Liver (tissue), 8 donors: ENCODE measurements at regions not wholly inside any gene's neighbourhood (a gene's known extent, or its start where the extent isn't known, plus 50 kb on each side); places are given as distances from the start of the nearest gene placed in this dataset.

Experiments
- DNase-seq: peaks from one replicate; pipeline ENCODE4 v3.0.0-alpha.2; 2017; ENCODE audit warnings: low spot score
- H3K27ac ChIP-seq, 2 donors: one replicate each; pipeline ENCODE4 v1.7.0; 2013; ENCODE audit warnings: inconsistent platforms in 2 of 2, low read length in 2 of 2, control low read depth in 1 of 2, low read depth in 1 of 2, mild to moderate bottlenecking in 1 of 2
- H3K27me3 ChIP-seq, 4 donors: one replicate each; pipeline versions ENCODE4 v1.6.1 to v1.7.0; 2013; ENCODE audit warnings: low read length in 3 of 4, inconsistent platforms in 1 of 4, mild to moderate bottlenecking in 1 of 4, moderate library complexity in 1 of 4; ENCODE audit not compliant: control insufficient read depth in 4 of 4, insufficient read depth in 4 of 4
- H3K36me3 ChIP-seq, 4 donors: one replicate each; pipeline versions ENCODE4 v1.6.1 to v1.7.0; 2013; ENCODE audit warnings: low read length in 3 of 4, mild to moderate bottlenecking in 3 of 4, low read depth in 1 of 4, moderate library complexity in 1 of 4; ENCODE audit not compliant: control insufficient read depth in 4 of 4, insufficient read depth in 3 of 4
- H3K4me1 ChIP-seq, 4 donors: one replicate each; pipeline versions ENCODE4 v1.6.1 to v1.7.0; 2013; ENCODE audit warnings: low read length in 3 of 4, mild to moderate bottlenecking in 3 of 4, moderate library complexity in 1 of 4; ENCODE audit not compliant: control insufficient read depth in 4 of 4, insufficient read depth in 4 of 4
- H3K4me3 ChIP-seq, 3 donors: one replicate each; pipeline versions ENCODE4 v1.6.1 to v1.7.0; 2013; ENCODE audit warnings: low read length in 3 of 3, control low read depth in 1 of 3, low read depth in 1 of 3, mild to moderate bottlenecking in 1 of 3
- H3K9ac ChIP-seq, 2 donors: one replicate each; pipeline ENCODE4 v1.7.0; 2013; ENCODE audit warnings: low read length in 2 of 2, mild to moderate bottlenecking in 2 of 2, moderate library complexity in 2 of 2, control low read depth in 1 of 2, low read depth in 1 of 2
- H3K9me3 ChIP-seq, 4 donors: one replicate each; pipeline versions ENCODE4 v1.6.1 to v1.7.0; 2013; ENCODE audit warnings: low read length in 3 of 4; ENCODE audit not compliant: control insufficient read depth in 4 of 4
- FOXA1 ChIP-seq: IDR thresholded peaks from 2 replicates; pipeline ENCODE4 v1.6.1; 2016; ENCODE audit warnings: antibody characterized with exemption
- JUND ChIP-seq, 2 donors: IDR thresholded peaks; 2 replicates each; pipeline ENCODE4 v1.6.1; 2016; ENCODE audit warnings: antibody characterized with exemption in 2 of 2
- NR2F2 ChIP-seq: IDR thresholded peaks from 2 replicates; pipeline ENCODE4 v1.6.1; 2016; ENCODE audit warnings: antibody characterized with exemption
- RAD21 ChIP-seq, 2 donors: IDR thresholded peaks; 2 replicates each; pipeline ENCODE4 v1.6.1; 2016; ENCODE audit warnings: antibody characterized with exemption in 2 of 2, mild to moderate bottlenecking in 2 of 2
- RXRA ChIP-seq, 2 donors: IDR thresholded peaks; 2 replicates each; pipeline ENCODE4 v1.6.1; 2017 to 2018; ENCODE audit warnings: antibody characterized with exemption in 2 of 2, mild to moderate bottlenecking in 1 of 2
- SP1 ChIP-seq: IDR thresholded peaks from 2 replicates; pipeline ENCODE4 v1.6.1; 2018; ENCODE audit warnings: antibody characterized with exemption, mild to moderate bottlenecking
- TAF1 ChIP-seq: conservative IDR thresholded peaks from 2 replicates; pipeline ENCODE4 v1.6.1; 2016; ENCODE audit warnings: antibody characterized with exemption, mild to moderate bottlenecking
- YY1 ChIP-seq: IDR thresholded peaks from 2 replicates; pipeline ENCODE4 v1.6.1; 2016; ENCODE audit warnings: antibody characterized with exemption, mild to moderate bottlenecking
- WGBS: extraction: QIAGEN DNeasy Blood & Tissue Kit; methylation state at CpG from one replicate; pipeline ENCODE4 v1.1.7; 2013; 5-methylcytosine and 5-hydroxymethylcytosine counted together
- TF ChIP-seq, protein P1 (sequence below): IDR thresholded peaks from 2 replicates; pipeline ENCODE4 v1.6.1; 2016; ENCODE audit warnings: antibody characterized with exemption
- TF ChIP-seq, protein P2 (sequence below): fragments of 150-350 bp; IDR thresholded peaks from 2 replicates; pipeline ENCODE4 v1.5.1; 2017; ENCODE audit warnings: improper control_type of control experiment, low read depth, low read length; ENCODE audit not compliant: missing input control
- TF ChIP-seq, protein P3 (sequence below): IDR thresholded peaks from 2 replicates; pipeline ENCODE4 v1.6.1; 2016; ENCODE audit warnings: antibody characterized with exemption
- TF ChIP-seq, protein P4 (sequence below): IDR thresholded peaks from 2 replicates; pipeline ENCODE4 v1.6.1; 2016; ENCODE audit warnings: antibody characterized with exemption
- TF ChIP-seq, protein P5 (sequence below): IDR thresholded peaks from 2 replicates; pipeline ENCODE4 v1.6.1; 2016; ENCODE audit warnings: antibody characterized with exemption, mild to moderate bottlenecking
- donor health status: healthy.
- donor health status: healthy.
- donor health status: healthy.
- donor health status: healthy.
- donor health status: healthy.

DNA sequence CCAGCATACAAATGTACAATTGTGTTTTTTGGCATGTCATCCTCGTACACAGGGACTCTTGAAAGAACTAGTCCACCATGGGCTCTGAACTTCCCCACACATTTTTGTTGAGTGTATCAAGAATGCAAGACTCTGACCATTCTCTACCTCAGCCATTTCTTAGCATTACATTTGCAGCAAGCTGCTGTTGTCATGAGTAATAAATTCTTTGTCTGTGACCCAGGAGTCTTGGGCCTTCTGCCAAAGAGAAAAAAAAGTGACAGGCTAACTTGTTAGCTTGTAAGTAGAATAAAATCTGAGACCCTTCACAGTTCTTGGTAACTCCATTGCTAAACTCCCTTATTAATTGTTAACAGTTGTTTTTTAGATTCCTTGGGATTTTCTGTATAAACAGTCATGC lies 542.3 kb upstream of the MBL2 start:
- Histone ChIP-seq H3K9ac (no peak overlapping the region), H3K9me3 (no peaks in the 10 kb centered on the region), H3K4me1 (no peaks in the 10 kb centered on the region), H3K4me3 (no peak overlapping the region), H3K36me3 (no peaks in the 10 kb centered on the region), H3K27ac (no peak overlapping the region), H3K27me3 (no peaks in the 10 kb centered on the region)
- TF ChIP-seq JUND (IDR thresholded peaks at IDR 0.05) (no peak), RAD21 (IDR thresholded peaks at IDR 0.05) (no peak), FOXA1 (no peak), TAF1 (no peak), NR2F2 (no peak), YY1 (no peak), RXRA (IDR thresholded peaks at IDR 0.05) (no peak), SP1 (no peak)
- TF ChIP-seq, protein P1, sequence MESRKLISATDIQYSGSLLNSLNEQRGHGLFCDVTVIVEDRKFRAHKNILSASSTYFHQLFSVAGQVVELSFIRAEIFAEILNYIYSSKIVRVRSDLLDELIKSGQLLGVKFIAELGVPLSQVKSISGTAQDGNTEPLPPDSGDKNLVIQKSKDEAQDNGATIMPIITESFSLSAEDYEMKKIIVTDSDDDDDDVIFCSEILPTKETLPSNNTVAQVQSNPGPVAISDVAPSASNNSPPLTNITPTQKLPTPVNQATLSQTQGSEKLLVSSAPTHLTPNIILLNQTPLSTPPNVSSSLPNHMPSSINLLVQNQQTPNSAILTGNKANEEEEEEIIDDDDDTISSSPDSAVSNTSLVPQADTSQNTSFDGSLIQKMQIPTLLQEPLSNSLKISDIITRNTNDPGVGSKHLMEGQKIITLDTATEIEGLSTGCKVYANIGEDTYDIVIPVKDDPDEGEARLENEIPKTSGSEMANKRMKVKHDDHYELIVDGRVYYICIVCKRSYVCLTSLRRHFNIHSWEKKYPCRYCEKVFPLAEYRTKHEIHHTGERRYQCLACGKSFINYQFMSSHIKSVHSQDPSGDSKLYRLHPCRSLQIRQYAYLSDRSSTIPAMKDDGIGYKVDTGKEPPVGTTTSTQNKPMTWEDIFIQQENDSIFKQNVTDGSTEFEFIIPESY, result no peak
- TF ChIP-seq, protein P2, sequence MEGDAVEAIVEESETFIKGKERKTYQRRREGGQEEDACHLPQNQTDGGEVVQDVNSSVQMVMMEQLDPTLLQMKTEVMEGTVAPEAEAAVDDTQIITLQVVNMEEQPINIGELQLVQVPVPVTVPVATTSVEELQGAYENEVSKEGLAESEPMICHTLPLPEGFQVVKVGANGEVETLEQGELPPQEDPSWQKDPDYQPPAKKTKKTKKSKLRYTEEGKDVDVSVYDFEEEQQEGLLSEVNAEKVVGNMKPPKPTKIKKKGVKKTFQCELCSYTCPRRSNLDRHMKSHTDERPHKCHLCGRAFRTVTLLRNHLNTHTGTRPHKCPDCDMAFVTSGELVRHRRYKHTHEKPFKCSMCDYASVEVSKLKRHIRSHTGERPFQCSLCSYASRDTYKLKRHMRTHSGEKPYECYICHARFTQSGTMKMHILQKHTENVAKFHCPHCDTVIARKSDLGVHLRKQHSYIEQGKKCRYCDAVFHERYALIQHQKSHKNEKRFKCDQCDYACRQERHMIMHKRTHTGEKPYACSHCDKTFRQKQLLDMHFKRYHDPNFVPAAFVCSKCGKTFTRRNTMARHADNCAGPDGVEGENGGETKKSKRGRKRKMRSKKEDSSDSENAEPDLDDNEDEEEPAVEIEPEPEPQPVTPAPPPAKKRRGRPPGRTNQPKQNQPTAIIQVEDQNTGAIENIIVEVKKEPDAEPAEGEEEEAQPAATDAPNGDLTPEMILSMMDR, result no peak
- TF ChIP-seq, protein P3, sequence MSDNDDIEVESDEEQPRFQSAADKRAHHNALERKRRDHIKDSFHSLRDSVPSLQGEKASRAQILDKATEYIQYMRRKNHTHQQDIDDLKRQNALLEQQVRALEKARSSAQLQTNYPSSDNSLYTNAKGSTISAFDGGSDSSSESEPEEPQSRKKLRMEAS, result no peak
- TF ChIP-seq, protein P4, sequence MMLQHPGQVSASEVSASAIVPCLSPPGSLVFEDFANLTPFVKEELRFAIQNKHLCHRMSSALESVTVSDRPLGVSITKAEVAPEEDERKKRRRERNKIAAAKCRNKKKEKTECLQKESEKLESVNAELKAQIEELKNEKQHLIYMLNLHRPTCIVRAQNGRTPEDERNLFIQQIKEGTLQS, result no peak
- 71% methylated on average over 1 of the region's 1 CpG for WGBS
- no peak for DNase-seq

DNA sequence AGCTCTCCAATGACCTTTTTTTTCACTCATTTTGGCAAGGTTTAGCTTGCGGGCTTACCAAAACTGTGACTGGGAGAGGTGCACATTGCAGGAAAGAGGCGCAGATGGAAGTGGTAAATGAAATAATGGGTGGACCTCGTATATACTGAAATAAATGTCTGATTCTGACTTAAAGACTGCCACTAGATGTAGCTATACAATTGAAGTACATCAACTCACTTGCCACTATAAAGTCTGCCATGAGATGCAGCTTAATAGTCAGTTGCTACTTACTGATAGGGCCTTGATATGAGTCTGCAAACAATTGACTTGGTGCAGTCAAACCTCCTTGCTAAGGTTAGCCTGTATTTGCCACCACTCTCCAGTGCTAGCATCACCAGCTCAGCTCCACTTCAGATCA lies 525.9 kb upstream of the MBL2 start:
- Histone ChIP-seq H3K4me1 (no peaks in the 10 kb centered on the region), H3K4me3 (no peak overlapping the region), H3K9ac (no peak overlapping the region), H3K36me3 (no peaks in the 10 kb centered on the region), H3K27me3 (no peaks in the 10 kb centered on the region), H3K27ac (no peak overlapping the region), H3K9me3 (no peaks in the 10 kb centered on the region)
- TF ChIP-seq JUND (IDR thresholded peaks at IDR 0.05), result no peak
- WGBS, result 85% methylated on average over 3 of the region's 3 CpGs
- DNase-seq, result no peak

DNA sequence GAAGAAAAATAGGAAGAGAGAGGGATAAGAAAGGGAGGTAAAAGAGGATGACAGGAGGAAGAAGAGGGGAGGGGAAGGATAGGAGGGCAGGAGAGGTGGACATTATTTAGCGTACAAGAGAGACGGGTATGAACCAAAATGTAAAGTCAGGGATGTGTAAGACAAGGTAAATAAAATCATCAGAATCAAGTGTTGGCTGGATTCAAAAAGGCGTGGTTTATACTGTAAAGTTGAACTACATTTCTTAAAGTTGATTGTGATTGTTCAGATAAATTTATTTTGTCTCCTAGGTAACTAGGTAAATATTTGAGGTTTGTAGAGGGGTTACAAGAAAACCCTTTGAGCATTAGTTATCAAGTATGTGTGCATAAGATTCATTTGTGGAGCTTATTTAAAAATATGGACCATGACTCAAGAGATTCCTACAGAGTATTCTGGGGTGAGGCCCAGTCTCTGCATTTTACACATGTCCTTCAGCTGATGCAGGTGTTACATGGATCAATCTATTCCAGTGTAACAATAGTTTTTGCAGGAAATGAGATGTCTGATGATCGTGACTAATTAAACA lies 512.1 kb upstream of the MBL2 start:
- 88% methylated on average over 4 of the region's 4 CpGs for WGBS
- no peak overlapping the region for H3K27ac ChIP-seq

More for the DNA sequence above, 512.1 kb upstream of the MBL2 start:
- Histone ChIP-seq H3K9ac (no peak overlapping the region), H3K4me3 (no peak overlapping the region), H3K9me3 (no peaks in the 10 kb centered on the region), H3K36me3 (no peaks in the 10 kb centered on the region), H3K4me1 (no peaks in the 10 kb centered on the region), H3K27me3 (no peaks in the 10 kb centered on the region)
- no peak for TF ChIP-seq RXRA (IDR thresholded peaks at IDR 0.05)
- TF ChIP-seq, protein P5, sequence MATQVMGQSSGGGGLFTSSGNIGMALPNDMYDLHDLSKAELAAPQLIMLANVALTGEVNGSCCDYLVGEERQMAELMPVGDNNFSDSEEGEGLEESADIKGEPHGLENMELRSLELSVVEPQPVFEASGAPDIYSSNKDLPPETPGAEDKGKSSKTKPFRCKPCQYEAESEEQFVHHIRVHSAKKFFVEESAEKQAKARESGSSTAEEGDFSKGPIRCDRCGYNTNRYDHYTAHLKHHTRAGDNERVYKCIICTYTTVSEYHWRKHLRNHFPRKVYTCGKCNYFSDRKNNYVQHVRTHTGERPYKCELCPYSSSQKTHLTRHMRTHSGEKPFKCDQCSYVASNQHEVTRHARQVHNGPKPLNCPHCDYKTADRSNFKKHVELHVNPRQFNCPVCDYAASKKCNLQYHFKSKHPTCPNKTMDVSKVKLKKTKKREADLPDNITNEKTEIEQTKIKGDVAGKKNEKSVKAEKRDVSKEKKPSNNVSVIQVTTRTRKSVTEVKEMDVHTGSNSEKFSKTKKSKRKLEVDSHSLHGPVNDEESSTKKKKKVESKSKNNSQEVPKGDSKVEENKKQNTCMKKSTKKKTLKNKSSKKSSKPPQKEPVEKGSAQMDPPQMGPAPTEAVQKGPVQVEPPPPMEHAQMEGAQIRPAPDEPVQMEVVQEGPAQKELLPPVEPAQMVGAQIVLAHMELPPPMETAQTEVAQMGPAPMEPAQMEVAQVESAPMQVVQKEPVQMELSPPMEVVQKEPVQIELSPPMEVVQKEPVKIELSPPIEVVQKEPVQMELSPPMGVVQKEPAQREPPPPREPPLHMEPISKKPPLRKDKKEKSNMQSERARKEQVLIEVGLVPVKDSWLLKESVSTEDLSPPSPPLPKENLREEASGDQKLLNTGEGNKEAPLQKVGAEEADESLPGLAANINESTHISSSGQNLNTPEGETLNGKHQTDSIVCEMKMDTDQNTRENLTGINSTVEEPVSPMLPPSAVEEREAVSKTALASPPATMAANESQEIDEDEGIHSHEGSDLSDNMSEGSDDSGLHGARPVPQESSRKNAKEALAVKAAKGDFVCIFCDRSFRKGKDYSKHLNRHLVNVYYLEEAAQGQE, result no peak
- no peak for DNase-seq
